Heart left ventricle (tissue), 13 donors: ENCODE measurements at regions not wholly inside any gene's neighbourhood (a gene's known extent, or its start where the extent isn't known, plus 50 kb on each side); places are given as distances from the start of the nearest gene placed in this dataset.

ENCODE experiments used
- POLR2A ChIP-seq, 2 donors: fragments of 450-650 bp; IDR thresholded peaks; one replicate each; pipeline ENCODE4 v1.6.1; 2017; ENCODE audit warnings: antibody characterized with exemption in 2 of 2, mild to moderate bottlenecking in 2 of 2, moderate library complexity in 2 of 2
- TF ChIP-seq, protein P1 (sequence below), 12 donors: fragments of 200-600 bp; sonication (generic) in 4 of 12; IDR thresholded peaks; one replicate each; pipeline versions ENCODE4 v1.5.0 to v1.8.0; 2018 to 2022; ENCODE audit warnings: antibody characterized with exemption in 12 of 12, mild to moderate bottlenecking in 5 of 12
- donor health status: ischemic (EF 13 %, LVEDD 7.1; RV severe dilation, severe dysfunction).
- donor health status: DM: no; HTN: yes; CAD: no.
- donor health status: DM: no; HTN: no; CAD: no.
- donor health status: ischemic (EF 25% LVEDD 6.9; RV normal size, moderate dysfunction).
- donor health status: ischemic (EF 25% LVEDD 5.7; RV mildly dilated, moderate dysfunction).
- donor health status: ischemic (EF 35%, LVEDD 5.7; RV mildly dilated, moderate dysfunction).
- donor health status: nonischemic (EF 11% LVEDD 7.7; RV severe dilation, severe dysfunction).
- donor health status: DM: yes; HTN: yes; CAD: no.
- donor health status: PGD.
- donor health status: ischemic (EF 29% LVEDD 5.4; RV normal size, mild dysfunction).
- donor health status: nonischemic (EF 23%, LVEDD 6.1; RV moderate dilation, normal function).

- TF ChIP-seq, protein P1, sequence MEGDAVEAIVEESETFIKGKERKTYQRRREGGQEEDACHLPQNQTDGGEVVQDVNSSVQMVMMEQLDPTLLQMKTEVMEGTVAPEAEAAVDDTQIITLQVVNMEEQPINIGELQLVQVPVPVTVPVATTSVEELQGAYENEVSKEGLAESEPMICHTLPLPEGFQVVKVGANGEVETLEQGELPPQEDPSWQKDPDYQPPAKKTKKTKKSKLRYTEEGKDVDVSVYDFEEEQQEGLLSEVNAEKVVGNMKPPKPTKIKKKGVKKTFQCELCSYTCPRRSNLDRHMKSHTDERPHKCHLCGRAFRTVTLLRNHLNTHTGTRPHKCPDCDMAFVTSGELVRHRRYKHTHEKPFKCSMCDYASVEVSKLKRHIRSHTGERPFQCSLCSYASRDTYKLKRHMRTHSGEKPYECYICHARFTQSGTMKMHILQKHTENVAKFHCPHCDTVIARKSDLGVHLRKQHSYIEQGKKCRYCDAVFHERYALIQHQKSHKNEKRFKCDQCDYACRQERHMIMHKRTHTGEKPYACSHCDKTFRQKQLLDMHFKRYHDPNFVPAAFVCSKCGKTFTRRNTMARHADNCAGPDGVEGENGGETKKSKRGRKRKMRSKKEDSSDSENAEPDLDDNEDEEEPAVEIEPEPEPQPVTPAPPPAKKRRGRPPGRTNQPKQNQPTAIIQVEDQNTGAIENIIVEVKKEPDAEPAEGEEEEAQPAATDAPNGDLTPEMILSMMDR (IDR thresholded peaks at IDR 0.05) = no peak
- no peak for TF ChIP-seq POLR2A (IDR thresholded peaks at IDR 0.05)
Observed at GRCh38 chr4:125781651-125782050, 466.9 kb downstream of the FAT4 start.
